Esophagus mucosa (tissue), 1 donor: ENCODE measurements at regions not wholly inside any gene's neighbourhood (a gene's known extent, or its start where the extent isn't known, plus 50 kb on each side); places are given as distances from the start of the nearest gene placed in this dataset.

Experiments
- ATAC-seq: fragments of 200-7000 bp; cut with Tn5 transposase; one replicate; pipeline ENCODE4 v1.9.1; 2020
- donor health status: DM: yes; HTN: yes; CAD: no.

DNA sequence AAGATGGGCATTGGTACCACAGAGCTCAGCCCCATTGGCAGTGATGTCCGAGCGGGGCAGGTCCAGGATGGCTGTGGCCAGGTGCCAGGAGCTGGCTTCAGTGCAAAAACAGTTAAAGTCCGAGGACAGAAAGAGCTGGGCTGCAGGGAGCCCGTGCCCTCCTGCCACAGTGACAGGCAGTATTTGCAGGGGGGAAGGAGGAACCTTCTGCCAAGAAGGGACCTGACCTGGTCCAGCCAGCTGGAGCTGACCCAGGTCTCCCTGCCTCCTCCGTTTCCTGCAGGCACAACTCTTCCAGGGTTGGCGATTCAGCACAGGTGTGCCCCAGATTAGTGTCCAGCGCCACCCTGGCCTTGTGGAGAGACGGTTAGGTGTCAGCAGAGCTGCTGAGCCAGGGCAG lies 199.0 kb downstream of the ENGASE start:
- ATAC-seq: no peak

DNA sequence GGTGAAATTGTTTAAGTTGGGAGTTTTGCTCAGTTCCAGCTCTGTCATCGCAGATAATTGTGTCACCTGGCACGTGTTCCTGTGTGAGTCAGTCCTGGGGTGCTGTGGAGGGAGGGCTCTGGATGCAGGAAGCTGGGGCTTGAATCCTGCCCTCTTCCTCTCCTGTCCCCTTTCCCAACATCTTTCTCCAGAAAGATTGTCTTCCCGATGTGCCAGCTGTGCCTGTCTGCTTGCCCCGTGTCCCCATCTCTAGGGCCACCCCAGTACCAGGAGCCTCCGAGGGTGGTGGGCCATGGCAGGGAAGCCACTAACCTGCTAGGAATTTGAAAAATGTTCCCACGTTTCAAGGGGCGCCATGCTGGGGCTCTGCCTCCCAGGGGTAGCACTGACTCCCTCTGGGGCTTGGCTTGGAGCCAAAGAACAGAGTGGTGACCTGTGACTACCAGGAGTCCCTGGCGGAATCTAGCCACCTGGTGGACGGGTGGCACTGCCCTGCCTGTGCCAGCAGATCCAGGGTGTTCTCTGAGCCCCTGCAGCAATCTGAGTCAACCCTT lies 198.1 kb downstream of the ENGASE start:
- ATAC-seq: no peak

DNA sequence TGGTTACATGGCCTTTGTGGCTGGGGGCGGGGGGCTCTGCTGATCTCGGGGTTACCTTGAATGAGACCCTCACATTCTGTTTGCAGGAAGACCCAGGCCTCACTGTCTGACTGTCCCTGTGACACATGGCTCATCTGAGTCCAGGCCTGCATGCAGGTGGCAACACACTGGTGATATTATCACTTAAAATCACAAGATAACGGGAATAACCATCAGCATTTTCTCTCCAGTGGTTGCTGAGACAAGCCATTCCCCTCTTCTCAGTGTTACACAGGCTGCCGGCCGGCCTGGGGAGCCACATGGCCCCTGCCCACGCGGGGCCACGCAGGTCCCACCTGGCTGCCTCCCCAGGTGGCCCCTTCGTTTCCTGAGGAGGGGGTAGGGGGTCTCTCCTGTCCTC lies 197.6 kb downstream of the ENGASE start:
- ATAC-seq: no peak

DNA sequence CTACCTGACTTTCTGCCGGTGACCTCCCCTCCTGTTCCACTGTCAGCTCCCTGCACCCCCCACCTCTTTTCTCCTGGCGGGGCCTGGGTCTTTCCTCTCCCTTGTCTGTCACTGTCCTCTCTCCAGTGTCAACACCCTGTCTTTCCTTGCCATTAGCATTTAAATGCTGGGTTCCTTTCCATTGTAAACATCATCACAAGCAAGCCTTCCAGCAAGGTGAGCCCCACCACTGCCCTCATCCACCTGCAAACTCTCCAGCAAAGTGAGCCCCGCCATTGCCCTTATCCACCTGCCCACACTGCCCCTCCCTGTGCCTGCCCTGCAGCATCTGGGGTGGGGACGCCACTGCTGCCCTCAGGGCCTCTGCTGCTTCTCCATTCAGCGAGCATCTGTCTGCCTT lies 195.0 kb downstream of the ENGASE start:
- ATAC-seq: no peak

DNA sequence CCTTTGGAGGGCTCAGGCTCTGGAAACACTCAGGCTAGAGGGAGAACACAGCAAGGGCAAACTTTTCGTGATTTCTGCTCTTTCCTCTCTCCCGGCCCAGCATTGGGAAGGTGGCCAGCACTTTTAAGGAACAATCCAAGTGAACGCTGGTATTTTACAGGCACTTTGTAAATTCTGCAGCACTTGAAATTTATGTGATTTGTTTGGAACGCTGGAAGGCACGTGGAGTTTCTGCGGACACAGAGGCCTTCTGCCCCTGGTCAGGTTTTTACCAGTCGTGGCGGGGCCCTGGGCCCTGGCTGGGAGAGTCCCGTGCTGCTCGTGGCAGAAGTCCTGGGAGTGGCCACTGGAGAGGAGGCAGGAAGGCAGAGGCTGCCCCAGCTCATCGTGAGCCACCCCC lies 188.6 kb downstream of the ENGASE start:
- no peak for ATAC-seq

DNA sequence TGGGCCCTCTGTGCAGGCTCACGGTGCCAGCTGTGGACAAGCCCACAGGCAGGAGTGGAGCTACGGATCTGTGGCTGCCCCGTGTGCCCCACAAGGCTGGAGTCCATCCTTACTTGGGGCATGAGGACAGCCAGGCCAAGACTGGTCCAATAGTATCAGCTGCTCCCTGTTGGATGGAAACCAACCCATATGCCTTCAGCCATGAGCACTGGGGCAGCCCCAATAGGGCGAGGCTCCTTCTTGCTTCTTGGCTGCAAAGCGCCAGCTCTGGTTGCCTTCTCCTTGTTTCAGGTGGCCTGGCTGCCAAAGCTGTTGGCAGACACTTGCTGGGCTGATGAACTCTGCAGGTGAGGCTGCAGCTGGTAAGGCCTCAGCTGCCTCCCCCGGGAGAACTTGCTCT lies 188.0 kb downstream of the ENGASE start:
- no peak for ATAC-seq

DNA sequence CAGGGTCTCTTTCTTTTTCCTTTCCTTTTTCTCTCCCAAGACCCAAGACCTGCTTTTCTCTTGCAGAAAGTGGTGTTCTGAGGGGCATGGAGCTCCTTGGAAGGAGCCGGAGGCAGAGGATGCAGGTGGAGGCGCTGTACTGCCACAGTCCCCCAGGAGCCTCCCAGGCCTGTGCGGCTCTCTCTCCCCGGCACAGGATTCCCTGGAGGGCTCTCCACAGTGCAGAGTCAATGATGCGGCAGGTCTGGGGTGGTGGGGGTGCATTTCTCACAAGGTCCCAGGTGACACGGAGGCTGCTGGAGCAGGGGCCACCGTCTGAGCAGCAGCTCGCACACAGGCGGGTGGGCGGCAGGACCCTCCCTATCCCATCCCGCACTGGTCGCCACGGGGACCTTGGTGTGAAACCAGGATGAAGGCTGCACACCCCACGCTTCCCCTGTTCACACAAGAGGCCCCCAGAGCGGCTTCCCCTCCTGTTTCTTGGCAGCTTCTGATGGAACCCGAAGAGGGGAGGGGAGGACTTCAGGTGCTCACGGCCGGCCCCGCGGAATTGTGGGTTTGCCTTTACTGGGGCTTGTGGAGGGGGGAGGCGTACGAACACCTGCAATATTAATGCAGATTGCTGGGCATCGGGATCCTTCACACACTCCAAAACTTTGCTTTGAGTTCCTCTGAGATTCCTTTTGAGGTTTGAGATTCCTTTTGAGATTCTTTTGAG lies 186.9 kb downstream of the ENGASE start:
- no peak for ATAC-seq

DNA sequence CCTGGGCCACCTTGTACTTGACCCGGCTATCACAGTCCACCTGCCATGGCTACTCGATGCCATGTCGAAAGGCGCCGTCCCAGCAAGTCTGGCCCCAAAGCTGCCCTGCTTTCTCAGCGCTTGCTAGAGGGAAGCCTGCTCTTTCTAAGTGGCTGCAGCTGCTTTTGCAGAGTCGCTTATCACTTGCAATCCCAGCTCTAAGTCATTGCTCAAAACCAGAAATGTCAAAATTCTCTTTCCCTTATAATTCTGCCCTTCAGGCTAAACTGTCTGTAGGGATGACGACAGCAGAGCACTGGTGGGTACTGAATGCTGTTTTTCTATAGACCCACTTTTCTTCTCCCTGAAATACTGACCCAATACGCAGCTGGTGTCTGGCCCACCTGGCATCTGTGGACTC lies 184.2 kb downstream of the ENGASE start:
- no peak for ATAC-seq

DNA sequence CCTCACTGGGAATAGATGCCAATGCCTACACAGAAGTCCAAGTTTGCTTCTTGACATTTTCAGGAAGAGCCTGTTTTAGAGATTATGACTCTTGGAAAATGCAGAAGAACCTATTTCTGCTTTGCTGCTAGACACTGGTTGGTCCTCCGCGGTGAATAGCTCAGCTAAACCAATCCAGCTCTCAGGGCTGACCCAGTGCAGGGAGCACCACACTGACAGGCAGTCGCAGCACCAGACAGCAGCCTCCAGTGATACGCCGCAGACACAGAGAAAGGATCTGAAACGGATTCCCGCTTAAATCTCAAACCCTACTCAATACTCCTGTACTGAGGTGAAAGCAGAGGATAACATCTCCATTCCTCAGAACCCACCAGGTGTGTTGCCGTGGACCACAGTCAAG lies 183.4 kb downstream of the ENGASE start:
- no peak for ATAC-seq

DNA sequence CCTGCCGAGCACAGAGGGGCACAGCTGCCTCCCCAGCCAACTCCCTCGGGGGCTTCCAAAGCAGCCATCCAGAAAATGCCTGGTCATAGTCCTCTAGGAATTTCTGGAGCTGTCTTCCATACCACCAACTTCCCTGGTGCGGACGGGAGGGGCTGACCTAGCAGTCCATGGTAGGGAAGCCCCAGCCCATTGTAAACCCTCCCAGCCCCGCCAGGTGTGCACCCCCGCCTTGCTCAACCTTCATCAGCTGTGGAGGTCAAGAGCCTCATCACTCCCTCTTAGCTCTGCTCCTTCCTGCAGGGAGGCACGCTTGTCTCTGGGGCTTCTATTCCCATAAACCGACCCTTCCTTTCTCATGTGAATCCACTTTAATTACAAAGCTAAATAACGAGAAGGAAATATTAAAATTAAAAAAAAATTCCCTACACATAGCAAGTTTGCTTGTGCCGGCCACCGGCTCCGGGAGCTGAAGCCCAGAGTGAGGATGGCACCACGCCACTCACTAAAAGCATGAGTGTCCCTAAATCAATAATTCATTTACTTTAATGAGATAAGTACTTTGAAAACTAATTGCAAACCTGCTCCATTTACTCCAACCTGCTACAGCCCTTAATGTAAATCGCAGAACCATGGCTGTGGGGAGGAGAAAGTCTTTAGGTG lies 181.4 kb downstream of the ENGASE start:
- no peak for ATAC-seq

DNA sequence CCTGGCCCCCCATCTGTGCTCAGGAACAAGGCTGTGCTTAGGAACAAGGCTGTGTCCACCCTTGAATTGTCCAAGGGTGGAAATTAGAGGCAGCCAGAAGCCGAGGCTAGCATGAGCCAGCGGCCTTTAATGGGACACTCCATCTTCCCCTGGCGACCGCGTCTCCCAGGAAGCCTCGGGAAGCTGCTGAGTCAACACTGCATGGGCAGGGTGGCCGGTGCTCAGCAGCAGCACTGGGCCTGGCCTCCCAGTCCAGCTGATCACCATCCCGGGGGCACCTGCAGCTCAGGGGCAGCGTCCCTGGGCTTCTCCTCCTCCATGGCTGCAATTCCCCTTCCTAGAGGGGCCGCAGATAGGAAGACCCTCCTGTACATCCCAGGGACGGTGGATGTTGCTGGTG lies 180.8 kb downstream of the ENGASE start:
- no peak for ATAC-seq

DNA sequence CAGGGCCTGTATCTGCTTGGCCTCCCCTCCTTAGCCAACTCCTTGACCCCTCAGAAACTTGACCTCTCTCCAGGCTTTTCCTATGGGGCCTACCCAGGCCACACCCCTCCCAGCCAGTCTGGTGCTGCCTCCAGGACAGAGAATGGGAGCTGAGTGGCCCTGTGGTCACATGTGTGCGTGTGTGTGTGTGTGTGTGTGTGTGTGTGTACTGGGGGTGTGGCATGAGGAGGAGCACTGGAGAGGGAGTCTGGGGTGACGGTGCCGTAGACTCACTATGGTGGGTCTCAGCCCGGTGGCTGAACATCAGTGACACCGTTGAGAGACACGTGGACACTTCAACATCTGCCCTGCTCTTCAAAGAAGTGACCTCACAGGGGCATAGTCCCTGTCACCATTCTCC lies 180.4 kb downstream of the ENGASE start:
- ATAC-seq: no peak

DNA sequence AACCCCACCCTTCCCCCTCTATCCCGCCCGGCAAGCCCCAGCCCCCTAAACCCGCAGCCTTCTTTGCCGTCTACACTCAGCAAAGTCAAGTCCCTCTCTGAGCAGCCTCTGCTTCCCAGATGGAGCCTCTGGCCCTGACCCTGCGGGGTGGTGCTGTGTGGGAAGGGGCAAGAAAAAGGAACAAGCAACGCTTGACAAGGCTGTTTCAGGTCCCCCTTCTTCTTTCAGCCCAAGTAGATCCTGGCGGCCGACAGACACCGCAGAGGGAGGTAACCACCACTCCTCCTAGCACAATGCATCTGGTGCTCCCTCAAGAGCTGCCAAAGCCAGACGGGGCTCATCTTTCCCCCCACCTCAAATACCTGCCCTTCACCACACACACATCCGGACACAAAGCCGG lies 178.3 kb downstream of the ENGASE start:
- ATAC-seq: no peak

DNA sequence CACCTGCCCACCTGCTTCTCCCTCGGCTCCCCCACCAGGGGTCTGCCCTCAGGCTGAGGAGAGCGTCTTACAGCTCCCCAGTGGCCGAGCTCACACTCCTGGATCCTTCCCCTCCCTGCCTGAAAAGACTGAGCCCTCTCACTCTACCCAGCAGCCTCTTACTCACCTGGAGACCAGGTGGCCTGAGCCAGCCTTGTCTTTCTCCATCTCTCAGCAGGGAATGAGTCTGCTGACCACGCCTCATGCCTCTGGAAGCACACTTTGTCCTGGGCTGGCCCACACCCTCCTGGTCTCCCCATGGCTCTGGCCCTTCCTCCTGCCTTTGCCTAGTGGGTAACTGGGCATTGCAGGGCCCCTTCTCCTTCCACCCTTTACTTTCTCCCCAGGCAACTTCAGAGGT lies 177.2 kb downstream of the ENGASE start:
- ATAC-seq: no peak

DNA sequence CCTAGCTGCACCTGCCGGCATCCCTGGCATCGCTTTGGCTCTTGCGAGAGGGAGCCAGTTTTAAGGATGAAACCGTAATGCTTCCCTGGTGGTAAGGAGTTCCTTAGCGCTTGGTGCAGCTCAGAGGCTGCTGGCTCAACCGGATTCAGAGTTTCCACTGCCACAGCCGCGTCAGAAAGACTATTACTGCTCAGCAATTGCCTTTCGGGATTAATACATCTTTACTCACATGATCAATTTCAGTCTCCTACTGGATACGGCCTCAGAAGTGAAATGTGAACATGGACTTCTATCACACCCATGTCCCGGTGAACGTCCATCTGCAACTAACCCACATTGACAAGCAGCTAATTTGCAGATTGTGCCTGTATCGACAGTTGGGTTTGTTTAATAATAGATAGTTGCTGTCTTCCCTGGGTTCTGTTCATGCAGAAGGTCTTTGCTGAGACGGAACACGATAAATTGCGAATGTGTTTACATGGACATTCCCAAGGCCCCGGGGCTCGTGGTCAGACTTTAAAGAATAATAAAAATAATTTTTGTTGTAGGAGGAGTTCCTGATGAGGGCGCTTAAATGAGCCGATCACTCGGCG lies 175.4 kb downstream of the ENGASE start:
- no peak for ATAC-seq

DNA sequence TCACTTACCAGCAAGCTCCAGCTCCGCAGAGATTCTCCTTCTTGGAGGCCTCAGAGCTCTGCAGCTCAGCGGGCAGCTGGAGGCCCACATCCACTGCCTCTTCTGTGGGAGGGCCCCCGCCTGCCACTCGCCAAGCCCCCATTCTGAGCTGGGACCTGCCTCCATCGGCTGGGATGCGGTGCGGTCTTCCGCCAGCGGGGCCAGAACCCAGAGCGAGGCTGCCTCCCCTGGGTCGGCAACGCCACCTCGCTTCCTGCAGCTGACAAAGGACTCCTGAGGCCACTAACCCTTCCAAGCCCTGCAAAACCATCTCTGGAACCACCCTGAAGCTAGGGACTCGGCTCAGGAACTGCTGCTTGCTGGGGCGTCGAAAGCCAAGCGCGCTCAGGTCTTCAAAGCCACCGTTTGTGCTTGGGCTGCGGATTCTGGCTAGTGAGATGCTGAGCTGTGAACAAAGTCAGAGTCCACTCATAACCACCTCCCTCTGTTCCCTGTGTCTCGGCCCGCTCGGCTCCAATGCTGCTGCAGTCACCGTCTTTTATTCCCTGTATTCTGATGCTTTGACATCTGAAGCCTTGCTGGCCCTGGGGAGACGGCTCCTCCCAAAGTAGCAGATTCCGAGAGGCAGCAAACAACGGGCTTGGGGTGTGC lies 174.3 kb downstream of the ENGASE start:
- ATAC-seq: no peak

DNA sequence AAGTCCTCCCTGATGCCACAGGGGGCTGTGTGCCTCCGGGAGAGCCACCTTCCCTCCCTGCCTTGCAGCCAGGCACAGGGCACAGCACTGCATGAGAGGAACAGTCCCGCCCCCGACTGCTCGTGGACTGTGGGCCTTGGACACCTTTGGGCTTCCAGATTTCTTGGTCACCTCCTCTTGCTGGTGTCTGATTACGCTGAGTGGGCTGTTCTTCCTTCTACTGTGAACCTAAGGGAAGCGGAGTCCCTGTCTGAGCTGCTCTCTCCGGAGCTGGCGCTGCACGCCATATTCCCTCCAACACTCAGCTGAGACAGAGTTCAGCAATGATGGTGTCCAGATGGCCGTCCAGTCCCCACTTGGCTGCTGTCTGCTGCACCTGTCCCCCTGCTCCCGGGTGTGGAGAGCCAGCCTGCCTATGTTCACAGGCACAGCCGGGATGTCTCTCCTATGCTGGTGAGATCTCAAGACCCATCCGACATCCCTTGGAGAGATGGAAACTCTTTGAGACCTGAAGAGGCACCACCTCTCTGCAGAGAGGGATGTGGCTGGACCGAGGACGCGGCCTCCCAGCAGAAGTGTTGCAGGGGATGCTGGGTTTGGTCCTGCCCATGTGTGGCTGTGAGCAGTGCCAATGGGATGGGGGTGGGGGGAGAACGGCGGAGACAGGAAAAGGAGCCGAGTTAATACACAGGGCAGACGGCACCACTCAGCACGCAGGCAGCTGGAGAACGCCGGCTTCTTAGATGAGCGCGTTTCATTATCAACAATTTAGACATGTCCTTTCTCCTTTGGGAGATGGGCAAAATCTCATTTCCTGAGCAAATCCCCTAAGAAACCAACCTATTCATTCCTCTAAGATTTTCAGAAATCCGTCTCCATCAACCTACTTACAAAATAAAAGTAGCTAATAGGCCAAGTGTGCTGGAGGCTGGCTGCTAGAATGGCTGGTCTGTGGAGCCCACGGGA lies 171.9 kb downstream of the ENGASE start:
- no peak for ATAC-seq

DNA sequence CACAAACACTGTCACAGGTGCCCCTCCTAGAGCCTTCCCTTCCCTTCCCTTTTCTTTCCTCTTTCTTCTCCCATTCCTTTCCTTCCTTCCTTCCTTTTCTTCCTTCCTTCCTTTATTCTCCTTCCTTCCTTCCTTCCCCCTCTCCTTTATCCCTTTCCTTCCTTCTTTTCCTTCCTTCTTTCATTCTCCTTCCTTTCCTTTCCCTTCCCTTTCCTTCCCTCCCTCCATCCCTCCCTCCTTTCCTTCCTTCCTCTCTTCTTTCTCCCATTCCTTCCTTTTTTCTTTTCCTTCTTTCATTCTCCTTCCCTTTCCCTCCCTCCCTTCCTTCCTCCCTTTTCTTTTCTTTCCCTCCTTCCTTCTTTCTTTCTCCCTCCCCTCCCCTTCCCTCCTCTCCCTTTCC lies 170.0 kb downstream of the ENGASE start:
- no peak for ATAC-seq

DNA sequence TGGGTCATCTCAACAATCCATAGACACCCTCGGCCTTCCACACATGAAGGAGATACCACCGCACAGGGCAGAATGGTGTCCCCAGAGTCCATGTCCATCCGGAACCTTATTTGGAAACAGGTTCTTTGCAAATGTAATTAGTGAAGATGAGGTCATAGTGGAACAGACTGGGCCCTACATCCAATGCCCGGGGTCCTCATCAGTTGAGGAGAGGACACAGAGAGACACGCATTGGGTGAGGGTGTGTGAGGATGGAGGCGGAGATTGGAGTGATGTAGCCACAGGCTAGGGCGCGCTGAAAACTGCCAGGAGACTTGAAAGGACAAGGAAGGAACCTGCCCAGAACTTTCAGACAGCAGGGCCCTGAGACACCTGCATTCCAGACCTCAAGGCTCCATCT lies 169.4 kb downstream of the ENGASE start:
- ATAC-seq: no peak

DNA sequence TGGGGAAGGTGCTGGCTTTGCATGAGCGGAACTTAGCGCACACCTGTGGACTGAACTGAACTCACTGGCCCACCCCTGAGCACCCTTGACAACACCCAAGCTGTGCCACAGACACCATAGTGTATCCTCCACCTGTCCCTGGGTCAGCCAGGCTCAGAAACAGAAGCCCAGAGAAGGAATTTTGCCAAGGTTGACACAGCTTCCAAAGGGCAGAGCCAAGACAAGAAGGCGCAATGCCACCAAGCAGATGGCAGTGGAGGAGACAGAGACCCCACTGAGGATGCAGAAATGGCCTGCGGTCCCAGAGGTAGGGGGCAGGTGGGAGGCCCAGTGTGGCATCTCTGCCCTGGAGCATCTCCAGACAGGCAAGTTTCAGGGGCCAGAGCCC lies 169.0 kb downstream of the ENGASE start:
- ATAC-seq: no peak

DNA sequence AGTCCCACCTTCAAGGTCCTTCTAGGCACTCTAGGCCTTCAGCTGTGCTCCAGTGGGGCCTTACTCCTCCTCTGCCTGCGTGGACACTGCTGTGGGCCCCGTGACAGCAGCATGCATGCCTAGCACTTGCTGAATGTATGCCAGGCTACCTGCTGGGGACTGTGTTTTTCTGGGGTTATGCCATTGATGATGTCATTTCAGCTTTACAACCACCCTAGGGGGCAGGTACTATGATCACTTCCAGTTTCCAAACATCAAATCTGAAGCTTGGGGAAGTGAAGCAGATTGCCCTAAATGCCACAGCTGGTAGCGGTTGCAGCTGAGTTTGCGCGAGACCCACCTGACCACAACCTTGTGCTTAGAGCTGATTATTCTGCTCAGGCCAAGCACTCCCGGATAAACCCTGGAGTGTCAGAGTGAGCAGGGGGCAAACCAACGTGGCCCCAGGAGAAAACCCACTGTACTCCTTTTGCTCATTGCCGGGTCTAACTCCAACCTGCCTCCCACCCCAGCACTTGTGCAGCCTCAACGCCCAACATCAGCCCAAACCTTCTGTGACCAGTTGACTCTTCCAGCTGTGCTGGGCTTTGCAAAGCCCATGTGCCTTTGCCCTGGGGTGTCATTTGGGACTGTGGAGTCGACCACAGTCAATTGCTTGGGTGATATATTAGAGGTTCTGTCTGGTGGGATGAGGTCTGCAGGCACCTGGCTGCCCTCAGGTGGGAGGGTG lies 168.4 kb downstream of the ENGASE start:
- no peak for ATAC-seq

DNA sequence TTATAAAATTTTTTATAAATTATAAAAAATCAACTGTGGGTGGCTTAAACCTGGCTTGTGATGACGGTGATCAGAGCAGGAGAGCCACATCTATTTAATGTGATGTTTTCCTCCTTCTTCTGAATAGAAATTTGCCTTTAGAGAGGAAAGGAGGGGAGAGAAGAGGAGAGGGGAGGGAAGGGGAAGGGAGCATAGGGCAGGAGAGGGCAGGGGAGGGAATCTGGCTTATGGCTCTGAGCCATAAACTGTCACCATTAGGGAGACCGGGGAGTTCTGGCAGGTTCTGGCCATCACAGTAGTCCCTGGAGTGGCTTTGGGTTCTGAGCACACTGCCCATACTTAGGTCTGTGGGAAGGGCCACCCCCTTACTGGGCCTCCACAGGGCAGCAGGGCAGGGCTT lies 167.8 kb downstream of the ENGASE start:
- no peak for ATAC-seq
